ENCODE measurements at regions not wholly inside any gene's neighbourhood (a gene's known extent, or its start where the extent isn't known, plus 50 kb on each side); places are given as distances from the start of the nearest gene placed in this dataset.
"Not testable (repeated sequence)": the region's sequence is repeated elsewhere in the genome, so short reads cannot be mapped to it uniquely, and the experiment has no call there.

DNA sequence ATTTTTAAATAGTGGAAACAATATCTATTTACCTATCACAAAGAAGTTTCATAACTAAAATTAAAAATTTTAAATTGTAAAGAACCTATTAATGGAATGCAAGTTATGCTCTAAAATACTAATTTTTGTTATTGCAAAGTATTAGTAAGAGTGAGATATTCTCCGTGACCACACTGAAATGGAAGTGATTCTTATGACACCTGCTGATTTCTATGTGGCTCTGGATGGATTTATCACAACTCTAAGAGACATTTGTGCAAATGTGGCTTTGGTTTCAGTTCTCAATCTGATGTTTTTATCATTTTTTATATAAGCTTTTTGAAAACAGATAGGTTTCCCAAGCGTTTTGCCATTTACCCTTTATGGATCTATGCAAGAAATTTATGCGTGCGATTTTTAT, 497.8 kb downstream of the NAV3 start:
- no peak for DNase-seq (ENCODE audit: low read depth)
- in situ Hi-C loops (cut with HindIII; ENCODE audit: low pct_unique_long_range_greater_than_20kb, low sequenced_read_pairs) = no loop called here

DNA sequence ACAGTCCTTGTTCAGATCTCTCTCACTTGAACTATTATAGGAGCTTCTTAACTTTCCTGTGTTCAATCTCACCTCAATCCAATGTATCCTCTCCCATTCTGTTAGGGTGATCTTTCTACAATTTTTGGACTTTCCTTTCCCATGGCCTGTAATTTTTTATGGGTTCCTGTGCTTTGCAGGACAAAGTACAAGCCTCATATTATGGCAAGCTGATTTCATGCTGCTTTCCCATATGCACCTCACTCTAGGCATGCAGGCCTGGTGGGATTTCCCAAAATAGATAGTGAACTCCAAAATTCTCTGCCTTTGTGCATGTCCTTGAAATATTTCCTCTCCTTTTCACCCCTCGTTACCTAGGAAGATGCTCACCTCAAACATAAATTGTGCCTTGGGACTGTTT, 499.4 kb downstream of the NAV3 start:
- no peak for DNase-seq (ENCODE audit: low read depth)
- in situ Hi-C loops (cut with HindIII; ENCODE audit: low pct_unique_long_range_greater_than_20kb, low sequenced_read_pairs) = no loop called here

DNA sequence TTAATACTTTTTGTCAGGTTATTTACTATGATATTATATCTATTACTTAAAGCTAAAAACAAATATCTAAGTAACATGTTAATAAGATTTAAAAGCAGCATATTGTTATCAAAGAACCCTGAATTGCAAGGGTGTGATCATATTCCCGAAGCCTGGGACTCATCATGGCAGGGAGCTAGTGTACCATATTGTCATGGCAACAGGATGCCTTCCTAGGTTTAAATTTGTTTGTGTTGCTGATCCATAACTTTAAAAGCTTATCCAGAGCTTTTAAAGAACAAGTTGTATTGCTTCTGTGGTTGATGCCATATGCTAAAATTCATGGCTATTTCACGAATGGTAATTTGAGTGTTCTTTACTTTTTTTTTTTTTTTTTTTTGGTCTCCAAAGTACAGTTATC, 500.5 kb downstream of the NAV3 start:
- no peak for DNase-seq (ENCODE audit: low read depth)
- in situ Hi-C loops (cut with HindIII; ENCODE audit: low pct_unique_long_range_greater_than_20kb, low sequenced_read_pairs) = no loop called here

DNA sequence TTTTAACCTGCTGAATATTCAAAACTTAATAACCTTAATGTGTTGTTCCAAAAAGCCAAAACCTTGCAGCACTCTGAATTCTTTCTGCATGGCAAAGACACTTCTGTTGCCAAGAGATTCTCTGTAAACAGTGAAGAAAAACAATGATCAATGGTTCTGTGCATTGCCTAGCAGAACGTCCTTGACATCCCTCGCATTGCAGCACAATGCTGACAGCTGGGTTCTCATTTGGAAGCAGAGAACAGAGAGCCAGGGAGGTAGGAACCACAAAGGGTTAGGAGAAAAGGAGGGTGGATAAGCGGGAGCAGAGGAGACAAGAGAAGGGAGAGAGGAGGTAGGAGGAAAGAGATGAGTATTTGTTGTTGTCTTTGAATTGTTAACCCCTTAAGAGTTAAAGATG, 501.1 kb downstream of the NAV3 start:
- in situ Hi-C loops (cut with HindIII; ENCODE audit: low pct_unique_long_range_greater_than_20kb, low sequenced_read_pairs) = no loop called here
- no peak for DNase-seq (ENCODE audit: low read depth)

GRCh38 chr12:78338054-78338785, 507.5 kb downstream of the NAV3 start:
- in situ Hi-C loops (cut with HindIII; ENCODE audit: low pct_unique_long_range_greater_than_20kb, low sequenced_read_pairs) = no loop called here
- DNase-seq (ENCODE audit: low read depth) = no peak

- in situ Hi-C loops (cut with HindIII; ENCODE audit: low pct_unique_long_range_greater_than_20kb, low sequenced_read_pairs) = no loop called here
- no peak for DNase-seq (ENCODE audit: low read depth)
Observed at GRCh38 chr12:78340406-78340805, 509.7 kb downstream of the NAV3 start.

- in situ Hi-C loops (cut with HindIII; ENCODE audit: low pct_unique_long_range_greater_than_20kb, low sequenced_read_pairs) = no loop called here
- no peak for DNase-seq (ENCODE audit: low read depth)
Observed at GRCh38 chr12:78343657-78344056, 513.0 kb downstream of the NAV3 start.

GRCh38 chr12:78359520-78359919, 505.1 kb upstream of the SYT1 start:
- no peak for DNase-seq (ENCODE audit: low read depth)

GRCh38 chr12:78361683-78362082, 502.9 kb upstream of the SYT1 start:
- in situ Hi-C loops (cut with HindIII; ENCODE audit: low pct_unique_long_range_greater_than_20kb, low sequenced_read_pairs) = no loop called here
- DNase-seq (ENCODE audit: low read depth) = no peak

More at GRCh38 chr12:78359520-78359919, 505.1 kb upstream of the SYT1 start:
- in situ Hi-C loops (cut with HindIII; ENCODE audit: low pct_unique_long_range_greater_than_20kb, low sequenced_read_pairs) = no loop called here

DNA sequence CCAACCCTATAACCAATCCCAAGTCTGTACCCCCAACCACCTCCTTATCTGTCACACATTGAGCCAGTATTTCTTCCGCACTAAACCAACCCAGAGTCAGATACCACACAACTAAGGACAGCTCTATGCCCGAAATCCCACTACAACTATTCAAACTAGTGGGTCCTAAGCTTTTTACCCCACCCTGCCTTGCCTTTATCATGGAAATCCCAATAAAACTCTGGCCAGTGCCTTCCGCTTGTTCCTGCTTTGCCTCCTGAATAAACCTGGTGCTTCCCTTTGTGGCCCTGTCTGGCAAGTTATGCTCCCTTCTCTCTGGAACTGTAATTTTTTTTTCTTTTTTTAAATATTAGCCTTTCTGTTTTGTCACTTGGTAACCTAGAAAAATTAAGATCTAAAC, 493.3 kb upstream of the SYT1 start:
- in situ Hi-C loops (cut with HindIII; ENCODE audit: low pct_unique_long_range_greater_than_20kb, low sequenced_read_pairs) = no loop called here
- DNase-seq (ENCODE audit: low read depth) = no peak

DNA sequence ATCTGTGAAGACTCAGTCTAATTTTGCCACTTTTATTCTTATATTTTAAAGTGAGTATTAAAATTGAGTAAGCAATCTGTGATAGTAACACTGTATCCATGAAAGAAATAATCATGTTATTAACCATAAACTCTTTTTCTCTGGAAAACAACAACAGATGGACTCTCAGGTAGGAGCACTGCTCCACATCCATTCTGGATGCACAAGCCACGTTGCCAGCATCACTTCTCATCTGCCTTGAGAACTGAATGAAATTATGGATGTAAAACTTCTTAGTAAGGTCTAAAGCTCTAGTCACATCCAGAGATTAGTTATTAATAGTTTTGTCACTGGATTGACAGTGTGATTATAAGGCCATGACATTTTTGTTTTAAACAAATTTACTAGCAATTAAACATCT, 489.1 kb upstream of the SYT1 start:
- in situ Hi-C loops (cut with HindIII; ENCODE audit: low pct_unique_long_range_greater_than_20kb, low sequenced_read_pairs) = no loop called here

DNA sequence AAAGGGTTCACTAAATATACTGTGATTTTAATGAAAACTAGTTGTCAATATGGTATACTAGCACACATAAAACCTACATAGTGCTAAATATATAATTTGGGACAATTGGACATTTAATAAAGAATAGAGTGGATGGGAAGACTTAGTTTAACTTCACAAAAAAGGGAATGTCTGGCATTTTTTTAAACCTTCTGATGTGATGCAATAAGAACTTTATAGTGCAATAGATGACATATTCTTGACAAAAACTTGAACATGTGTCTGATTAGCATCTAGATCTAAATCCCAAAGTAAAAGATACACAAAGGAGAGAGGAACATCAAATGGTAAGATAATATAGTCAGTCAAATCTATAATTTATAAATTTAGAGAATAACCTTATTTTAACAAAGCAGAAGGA, 488.3 kb upstream of the SYT1 start:
- no peak for DNase-seq (ENCODE audit: low read depth)
- in situ Hi-C loops (cut with HindIII; ENCODE audit: low pct_unique_long_range_greater_than_20kb, low sequenced_read_pairs) = no loop called here

More for the DNA sequence above, 489.1 kb upstream of the SYT1 start:
- DNase-seq (ENCODE audit: low read depth) = no peak

GRCh38 chr12:78379065-78379464, 485.5 kb upstream of the SYT1 start:
- DNase-seq (ENCODE audit: low read depth); in situ Hi-C loops (cut with HindIII; ENCODE audit: low pct_unique_long_range_greater_than_20kb, low sequenced_read_pairs): not testable (repeated sequence)

GRCh38 chr12:78383414-78383813, 481.2 kb upstream of the SYT1 start:
- no peak for DNase-seq (ENCODE audit: low read depth)
- in situ Hi-C loops (cut with HindIII; ENCODE audit: low pct_unique_long_range_greater_than_20kb, low sequenced_read_pairs) = no loop called here

- in situ Hi-C loops (cut with HindIII; ENCODE audit: low pct_unique_long_range_greater_than_20kb, low sequenced_read_pairs) = no loop called here
- no peak for DNase-seq (ENCODE audit: low read depth)
Observed at GRCh38 chr12:78384541-78384940, 480.0 kb upstream of the SYT1 start.

GRCh38 chr12:78385541-78385940, 479.0 kb upstream of the SYT1 start:
- DNase-seq (ENCODE audit: low read depth) = no peak
- in situ Hi-C loops (cut with HindIII; ENCODE audit: low pct_unique_long_range_greater_than_20kb, low sequenced_read_pairs) = no loop called here

DNA sequence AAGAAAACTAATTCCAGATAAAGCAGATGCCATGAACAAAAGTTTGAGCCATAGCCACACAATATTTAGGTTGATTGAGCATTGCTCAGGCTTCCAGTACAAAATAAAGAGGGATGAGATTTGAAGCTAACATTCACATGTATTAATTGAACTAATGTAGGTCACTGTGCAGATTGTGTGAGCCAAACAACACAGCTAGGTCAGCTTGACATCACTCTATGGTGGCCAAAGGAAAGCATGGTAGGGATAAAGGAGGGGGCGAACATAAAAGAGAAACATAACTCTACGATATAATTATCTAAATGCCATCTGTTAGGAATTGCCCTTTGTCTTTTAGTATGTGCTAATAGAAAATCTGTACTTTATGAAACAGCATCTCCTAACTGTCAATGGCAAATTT, 477.7 kb upstream of the SYT1 start:
- in situ Hi-C loops (cut with HindIII; ENCODE audit: low pct_unique_long_range_greater_than_20kb, low sequenced_read_pairs) = no loop called here
- no peak for DNase-seq (ENCODE audit: low read depth)

- no peak for DNase-seq (ENCODE audit: low read depth)
- in situ Hi-C loops (cut with HindIII; ENCODE audit: low pct_unique_long_range_greater_than_20kb, low sequenced_read_pairs) = no loop called here
Observed at GRCh38 chr12:78387721-78388120, 476.9 kb upstream of the SYT1 start.

DNA sequence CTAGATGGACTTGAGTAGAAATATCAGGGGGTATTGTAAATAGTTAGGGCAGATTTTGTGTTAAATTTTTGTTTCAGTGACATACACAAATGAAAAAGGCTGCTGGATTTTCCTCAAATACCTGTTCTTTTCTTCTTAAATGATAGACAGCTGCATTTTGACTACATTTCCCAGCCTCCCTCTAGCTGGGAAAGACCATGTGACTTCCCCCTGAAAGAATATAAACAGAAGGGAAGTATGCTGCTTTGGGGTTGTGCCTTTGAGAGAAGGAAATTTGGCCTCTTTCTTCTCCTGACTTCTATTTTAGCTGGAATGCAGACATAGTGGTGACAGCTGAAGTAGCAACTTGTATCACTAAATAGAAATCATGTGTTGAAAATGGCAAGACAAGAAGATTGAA, 476.1 kb upstream of the SYT1 start:
- no peak for DNase-seq (ENCODE audit: low read depth)
- in situ Hi-C loops (cut with HindIII; ENCODE audit: low pct_unique_long_range_greater_than_20kb, low sequenced_read_pairs) = no loop called here

DNA sequence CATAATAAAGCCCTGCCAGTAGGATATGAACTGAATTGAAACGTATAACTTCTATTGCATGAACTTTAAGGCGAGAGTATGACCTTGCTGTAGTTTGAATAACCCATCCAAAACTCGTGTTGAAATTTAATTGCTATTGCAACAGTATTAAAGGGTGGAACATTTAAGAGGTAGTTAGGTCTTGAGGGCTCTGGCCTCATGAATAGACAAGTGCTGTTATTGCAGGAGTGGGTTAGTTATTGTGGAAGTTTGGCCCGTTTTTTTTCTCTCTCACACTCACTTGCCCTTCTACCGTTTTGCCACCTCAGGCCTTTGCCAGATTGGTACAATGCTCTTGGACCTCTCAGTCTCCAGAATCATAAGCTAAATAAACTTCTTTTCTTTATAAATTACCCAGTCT, 473.7 kb upstream of the SYT1 start:
- in situ Hi-C loops (cut with HindIII; ENCODE audit: low pct_unique_long_range_greater_than_20kb, low sequenced_read_pairs) = no loop called here
- no peak for DNase-seq (ENCODE audit: low read depth)

All from Caki2 (cell line).